ENCODE measurements at regions not wholly inside any gene's neighbourhood (a gene's known extent, or its start where the extent isn't known, plus 50 kb on each side); places are given as distances from the start of the nearest gene placed in this dataset.

GRCh38 chr13:56020425-56020824 lies 1120.3 kb upstream of the PRR20A start:
- no peak for DNase-seq
- no CpG with 5 or more reads among the region's 3 CpGs for WGBS (ENCODE audit: insufficient coverage)
- no peak overlapping the region for H3K4me3 ChIP-seq (ENCODE audit: control extremely low read depth in 1 of 5, extremely low read depth in 1 of 5, insufficient read depth in 1 of 5, low read depth in 2 of 5, low read length in 4 of 5)
- Mint-ChIP-seq H3K4me1 (no peaks in the 10 kb centered on the region), H3K9me3 (ENCODE audit: insufficient read depth) (peaks cover 2% of the 10 kb centered on the region), H3K27me3 (no peaks in the 10 kb centered on the region), H3K4me3 (no peak overlapping the region), H3K27ac (no peak overlapping the region)
- H4K20me1 ChIP-seq (ENCODE audit: control insufficient read depth, insufficient read depth, low read length, poor library complexity, severe bottlenecking), result no peaks in the 10 kb centered on the region
- TF ChIP-seq EZH2 (IDR thresholded peaks at IDR 0.05; ENCODE audit: borderline replicate concordance, insufficient read depth, low read depth, low read length, poor library complexity, severe bottlenecking) (no peak), CTCF (IDR thresholded peaks at IDR 0.05) (no peak)
- H3K27ac ChIP-seq (ENCODE audit: low read length in 2 of 2), result no peak overlapping the region
- H3K9ac ChIP-seq (ENCODE audit: low read length), result no peak overlapping the region
- no peaks in the 10 kb centered on the region for H3K4me1 ChIP-seq (ENCODE audit: control insufficient read depth in 2 of 2, insufficient read depth in 2 of 2, low read length in 2 of 2)
- POLR2A ChIA-PET, result no interaction called here
- H3K9me3 ChIP-seq (ENCODE audit: control extremely low read depth in 1 of 3, control insufficient read depth in 2 of 3, insufficient read depth in 1 of 3, low read length in 2 of 3), result peaks cover 0 to 12% (median 4%) of the 10 kb centered on the region in 3 donors
- H2AFZ ChIP-seq (ENCODE audit: insufficient read depth, low read depth, low read length, poor library complexity, severe bottlenecking), result no peak overlapping the region
- H3K36me3 ChIP-seq (replicated peaks in 1 of 2; ENCODE audit: control extremely low read depth in 1 of 2, control insufficient read depth in 1 of 2, extremely low read depth in 1 of 2, insufficient read depth in 2 of 2, low read length in 1 of 2), result no peaks in the 10 kb centered on the region
- intact Hi-C loops (cut with micrococcal nuclease), result no loop called here
- H3K4me2 ChIP-seq (replicated peaks; ENCODE audit: low read depth, low read length, poor library complexity, severe bottlenecking), result no peak overlapping the region
- CTCF ChIA-PET, result no interaction called here
- no peak for ATAC-seq (ENCODE audit: low read depth)
- H3K79me2 ChIP-seq (ENCODE audit: control insufficient read depth, insufficient read depth, low read length), result no peaks in the 10 kb centered on the region
- no peaks in the 10 kb centered on the region for H3K27me3 ChIP-seq (replicated peaks in 1 of 4; ENCODE audit: control extremely low read depth in 1 of 4, control insufficient read depth in 3 of 4, insufficient read depth in 4 of 4, low read length in 3 of 4)

GRCh38 chr13:56039992-56040391 lies 1100.7 kb upstream of the PRR20A start:
- no peak overlapping the region for H3K27ac ChIP-seq (ENCODE audit: low read length in 2 of 2)
- H3K79me2 ChIP-seq (ENCODE audit: control insufficient read depth, insufficient read depth, low read length), result no peaks in the 10 kb centered on the region
- Mint-ChIP-seq H3K27me3 (no peaks in the 10 kb centered on the region), H3K4me3 (no peak overlapping the region), H3K4me1 (no peaks in the 10 kb centered on the region), H3K9me3 (ENCODE audit: insufficient read depth) (peaks cover 5% of the 10 kb centered on the region), H3K27ac (no peak overlapping the region)
- TF ChIP-seq EZH2 (IDR thresholded peaks at IDR 0.05; ENCODE audit: borderline replicate concordance, insufficient read depth, low read depth, low read length, poor library complexity, severe bottlenecking) (no peak), CTCF (IDR thresholded peaks at IDR 0.05) (no peak)
- H2AFZ ChIP-seq (ENCODE audit: insufficient read depth, low read depth, low read length, poor library complexity, severe bottlenecking), result no peak overlapping the region
- ChIA-PET POLR2A (no interaction called here), CTCF (no interaction called here)
- H3K9me3 ChIP-seq (ENCODE audit: control extremely low read depth in 1 of 3, control insufficient read depth in 2 of 3, insufficient read depth in 1 of 3, low read length in 2 of 3), result peaks cover 0 to 3% (median 0%) of the 10 kb centered on the region in 3 donors
- H4K20me1 ChIP-seq (ENCODE audit: control insufficient read depth, insufficient read depth, low read length, poor library complexity, severe bottlenecking), result no peaks in the 10 kb centered on the region
- no peaks in the 10 kb centered on the region for H3K36me3 ChIP-seq (replicated peaks in 1 of 2; ENCODE audit: control extremely low read depth in 1 of 2, control insufficient read depth in 1 of 2, extremely low read depth in 1 of 2, insufficient read depth in 2 of 2, low read length in 1 of 2)
- intact Hi-C loops (cut with micrococcal nuclease), result no loop called here
- no peak overlapping the region for H3K4me2 ChIP-seq (replicated peaks; ENCODE audit: low read depth, low read length, poor library complexity, severe bottlenecking)
- DNase-seq (no peak), ATAC-seq (ENCODE audit: low read depth) (no peak)
- H3K4me3 ChIP-seq (ENCODE audit: control extremely low read depth in 1 of 5, extremely low read depth in 1 of 5, insufficient read depth in 1 of 5, low read depth in 2 of 5, low read length in 4 of 5), result no peak overlapping the region
- WGBS (ENCODE audit: insufficient coverage), result 86% methylated on average over 8 of the region's 8 CpGs
- H3K9ac ChIP-seq (ENCODE audit: low read length), result no peak overlapping the region
- no peaks in the 10 kb centered on the region for H3K4me1 ChIP-seq (ENCODE audit: control insufficient read depth in 2 of 2, insufficient read depth in 2 of 2, low read length in 2 of 2)
- H3K27me3 ChIP-seq (replicated peaks in 1 of 4; ENCODE audit: control extremely low read depth in 1 of 4, control insufficient read depth in 3 of 4, insufficient read depth in 4 of 4, low read length in 3 of 4), result no peaks in the 10 kb centered on the region

Measured in B cell (primary cell).